CD14-positive monocyte (primary cell): ENCODE measurements at regions not wholly inside any gene's neighbourhood (a gene's known extent, or its start where the extent isn't known, plus 50 kb on each side); places are given as distances from the start of the nearest gene placed in this dataset.

Source experiments
- DNase-seq, 3 donors: peaks; one replicate each; pipeline ENCODE4 v3.0.0-alpha.2; 2011 to 2022
- H2AFZ ChIP-seq: 2 replicates; pipeline ENCODE4 v1.6.0; 2012; ENCODE audit warnings: mild to moderate bottlenecking, low read depth, low read length, inconsistent platforms; ENCODE audit not compliant: insufficient read depth, poor library complexity, severe bottlenecking
- H3K27ac ChIP-seq, 2 donors: 1 replicate in 1 of 2; 2 replicates in 1 of 2; pipeline ENCODE4 v1.5.1; 2012 to 2013; ENCODE audit warnings: low read length in 2 of 2, control low read depth in 1 of 2, inconsistent platforms in 1 of 2, low read depth in 1 of 2, mild to moderate bottlenecking in 1 of 2
- H3K27me3 ChIP-seq, 2 donors: one replicate each; pipeline versions ENCODE4 v1.6.0 to v1.6.1; 2011 to 2013; ENCODE audit warnings: low read length in 2 of 2; ENCODE audit not compliant: control insufficient read depth in 2 of 2, insufficient read depth in 2 of 2
- H3K36me3 ChIP-seq, 2 donors: replicated peaks in 1 of 2; 1 replicate in 1 of 2; 2 replicates in 1 of 2; pipeline versions ENCODE4 v1.5.1 to v1.6.1; 2012 to 2013; ENCODE audit warnings: low read length in 2 of 2, control low read depth in 1 of 2, inconsistent platforms in 1 of 2, mild to moderate bottlenecking in 1 of 2; ENCODE audit not compliant: insufficient read depth in 2 of 2, control insufficient read depth in 1 of 2
- H3K4me1 ChIP-seq, 2 donors: 1 replicate in 1 of 2; 2 replicates in 1 of 2; pipeline versions ENCODE4 v1.5.1 to v1.6.1; 2012 to 2013; ENCODE audit warnings: low read length in 2 of 2, control low read depth in 1 of 2, inconsistent platforms in 1 of 2, mild to moderate bottlenecking in 1 of 2, moderate library complexity in 1 of 2; ENCODE audit not compliant: insufficient read depth in 2 of 2, control insufficient read depth in 1 of 2
- H3K4me2 ChIP-seq: replicated peaks from 2 replicates; pipeline ENCODE3; 2012; ENCODE audit warnings: low read length, moderate library complexity, mild to moderate bottlenecking; ENCODE audit not compliant: poor library complexity, severe bottlenecking; ENCODE audit errors: extremely low read depth
- H3K4me3 ChIP-seq, 3 experiments: fragments of 200-600 bp in 1 of 3; sonication (generic) in 1 of 3; replicated peaks in 1 of 3; 1 replicate in 2 of 3; 2 replicates in 1 of 3; pipeline ENCODE4 v1.5.1; 2011 to 2013; ENCODE audit warnings: low read length in 3 of 3, mild to moderate bottlenecking in 3 of 3, control low read depth in 2 of 3, low read depth in 2 of 3, inconsistent platforms in 1 of 3, moderate library complexity in 1 of 3
- H3K79me2 ChIP-seq: 2 replicates; pipeline ENCODE4 v1.6.0; 2012; ENCODE audit warnings: mild to moderate bottlenecking, control low read depth, inconsistent platforms, low read length, moderate library complexity; ENCODE audit not compliant: insufficient read depth
- H3K9ac ChIP-seq: 2 replicates; pipeline ENCODE4 v1.6.0; 2017; ENCODE audit warnings: low read length, mild to moderate bottlenecking; ENCODE audit not compliant: insufficient read depth, poor library complexity, severe bottlenecking
- H3K9me3 ChIP-seq, 2 donors: replicated peaks in 1 of 2; 1 replicate in 1 of 2; 2 replicates in 1 of 2; pipeline versions ENCODE4 v1.5.1 to v1.6.1; 2012 to 2013; ENCODE audit warnings: low read length in 2 of 2, control low read depth in 1 of 2; ENCODE audit not compliant: control insufficient read depth in 1 of 2, insufficient read depth in 1 of 2
- H4K20me1 ChIP-seq: 2 replicates; pipeline ENCODE4 v1.6.0; 2012; ENCODE audit warnings: mild to moderate bottlenecking, low read length, control low read depth, moderate library complexity; ENCODE audit not compliant: insufficient read depth
- H3K27ac Mint-ChIP-seq, 7 donors: one replicate each; pipeline ENCODE4 v1.8.0; 2020; ENCODE audit warnings: mild to moderate bottlenecking in 7 of 7, mixed read lengths in 7 of 7, moderate library complexity in 6 of 7, inconsistent platforms in 2 of 7
- H3K27me3 Mint-ChIP-seq, 3 donors: one replicate each; pipeline ENCODE4 v1.8.0; 2021 to 2022; ENCODE audit warnings: low read depth in 3 of 3, mild to moderate bottlenecking in 3 of 3, mixed read lengths in 3 of 3, moderate library complexity in 3 of 3, inconsistent platforms in 1 of 3
- H3K36me3 Mint-ChIP-seq, 2 donors: one replicate each; pipeline ENCODE4 v1.8.0; 2020; ENCODE audit warnings: mixed read lengths in 2 of 2, inconsistent platforms in 1 of 2, mild to moderate bottlenecking in 1 of 2
- H3K4me1 Mint-ChIP-seq: one replicate; pipeline ENCODE4 v1.8.0; 2020; ENCODE audit warnings: mild to moderate bottlenecking, mixed read lengths
- H3K4me3 Mint-ChIP-seq, 2 donors: one replicate each; pipeline ENCODE4 v1.8.0; 2020; ENCODE audit warnings: mild to moderate bottlenecking in 2 of 2, mixed read lengths in 2 of 2, moderate library complexity in 1 of 2
- H3K9me3 Mint-ChIP-seq, 7 donors: one replicate each; pipeline ENCODE4 v1.8.0; 2020 to 2022; ENCODE audit warnings: mixed read lengths in 7 of 7, mild to moderate bottlenecking in 6 of 7, moderate library complexity in 6 of 7, inconsistent platforms in 2 of 7
- CTCF ChIP-seq: fragments of 200-600 bp; IDR thresholded peaks from one replicate; pipeline ENCODE4 v1.8.0; 2022; ENCODE audit warnings: antibody characterized with exemption, mild to moderate bottlenecking
- WGBS: methylation state at CpG from one replicate; pipeline ENCODE4 v1.1.5; 2013; ENCODE audit warnings: missing lambda C conversion rate; ENCODE audit not compliant: insufficient coverage; 5-methylcytosine and 5-hydroxymethylcytosine counted together
- intact Hi-C, 2 donors: fragments of 100-400 bp; cut with micrococcal nuclease; formaldehyde crosslinking; loops; one replicate each; pipeline versions ENCODE4 v1.15.0 to v1.15.1; 2023

- Histone ChIP-seq H3K9me3 (peaks cover 0 to 8% of the 10 kb centered on the region in 2 donors), H3K79me2 (no peaks in the 10 kb centered on the region), H4K20me1 (no peaks in the 10 kb centered on the region), H3K27ac (no peak overlapping the region), H3K36me3 (no peaks in the 10 kb centered on the region), H3K4me1 (no peaks in the 10 kb centered on the region), H3K9ac (no peak overlapping the region), H3K4me3 (no peak overlapping the region), H3K4me2 (no peak overlapping the region), H2AFZ (no peak overlapping the region), H3K27me3 (no peaks in the 10 kb centered on the region)
- H3K4me3 Mint-ChIP-seq: no peak overlapping the region
- H3K9me3 Mint-ChIP-seq: peaks cover 0 to 7% (median 0%) of the 10 kb centered on the region in 7 donors
- no peaks in the 10 kb centered on the region for H3K36me3 Mint-ChIP-seq
- WGBS: no CpG with 5 or more reads among the region's 2 CpGs
- intact Hi-C loops: no loop called here
- TF ChIP-seq CTCF: no peak
- no peak overlapping the region for H3K27ac Mint-ChIP-seq
- no peak for DNase-seq
- H3K4me1 Mint-ChIP-seq: no peaks in the 10 kb centered on the region
- no peaks in the 10 kb centered on the region for H3K27me3 Mint-ChIP-seq
Measured at GRCh38 chr4:63171341-63171740, 1237.9 kb downstream of the TECRL start.

GRCh38 chr4:63170923-63171322, 1238.3 kb downstream of the TECRL start:
- H3K36me3 ChIP-seq: no peaks in the 10 kb centered on the region
- Mint-ChIP-seq H3K4me1 (no peaks in the 10 kb centered on the region), H3K27ac (no peak overlapping the region), H3K27me3 (no peaks in the 10 kb centered on the region), H3K36me3 (no peaks in the 10 kb centered on the region), H3K4me3 (no peak overlapping the region), H3K9me3 (peaks cover 0 to 7% (median 0%) of the 10 kb centered on the region in 7 donors)
- TF ChIP-seq CTCF: no peak
- intact Hi-C loops: no loop called here
- H3K4me2 ChIP-seq: no peak overlapping the region
- H3K9me3 ChIP-seq: peaks cover 0 to 8% of the 10 kb centered on the region in 2 donors
- no peak overlapping the region for H3K4me3 ChIP-seq
- no peaks in the 10 kb centered on the region for H3K79me2 ChIP-seq
- no peak for DNase-seq
- H4K20me1 ChIP-seq: no peaks in the 10 kb centered on the region
- WGBS: no CpG with 5 or more reads among the region's 2 CpGs
- no peaks in the 10 kb centered on the region for H3K27me3 ChIP-seq
- H3K27ac ChIP-seq: no peak overlapping the region
- H2AFZ ChIP-seq: no peak overlapping the region
- no peak overlapping the region for H3K9ac ChIP-seq
- H3K4me1 ChIP-seq: no peaks in the 10 kb centered on the region
